Activated T-helper 17 cell treated with anti-CD3 and anti-CD28 coated beads, Interleukin-2, amount 50 U/mL, for 72 hours (primary cell): ENCODE measurements at regions not wholly inside any gene's neighbourhood (a gene's known extent, or its start where the extent isn't known, plus 50 kb on each side); places are given as distances from the start of the nearest gene placed in this dataset.
"Not testable (repeated sequence)": the region's sequence is repeated elsewhere in the genome, so short reads cannot be mapped to it uniquely, and the experiment has no call there.

Source experiments
- ATAC-seq: fragments of 150-1000 bp; cut with Tn5 transposase; replicated peaks from 2 replicates; pipeline ENCODE4 v1.10.0; 2021; ENCODE audit warnings: mild to moderate bottlenecking, moderate library complexity
- H3K27ac Mint-ChIP-seq: one replicate; pipeline ENCODE4 v1.8.0; 2022; ENCODE audit warnings: mixed read lengths
- H3K27me3 Mint-ChIP-seq: one replicate; pipeline ENCODE4 v1.8.0; 2022; ENCODE audit warnings: mixed read lengths
- H3K36me3 Mint-ChIP-seq: one replicate; pipeline ENCODE4 v1.8.0; 2022; ENCODE audit warnings: low read depth, mild to moderate bottlenecking, mixed read lengths
- H3K4me1 Mint-ChIP-seq: one replicate; pipeline ENCODE4 v1.8.0; 2022; ENCODE audit warnings: mixed read lengths
- H3K4me3 Mint-ChIP-seq: one replicate; pipeline ENCODE4 v1.8.0; 2022; ENCODE audit warnings: mild to moderate bottlenecking, mixed read lengths
- H3K9me3 Mint-ChIP-seq: one replicate; pipeline ENCODE4 v1.8.0; 2022; ENCODE audit warnings: mixed read lengths

DNA sequence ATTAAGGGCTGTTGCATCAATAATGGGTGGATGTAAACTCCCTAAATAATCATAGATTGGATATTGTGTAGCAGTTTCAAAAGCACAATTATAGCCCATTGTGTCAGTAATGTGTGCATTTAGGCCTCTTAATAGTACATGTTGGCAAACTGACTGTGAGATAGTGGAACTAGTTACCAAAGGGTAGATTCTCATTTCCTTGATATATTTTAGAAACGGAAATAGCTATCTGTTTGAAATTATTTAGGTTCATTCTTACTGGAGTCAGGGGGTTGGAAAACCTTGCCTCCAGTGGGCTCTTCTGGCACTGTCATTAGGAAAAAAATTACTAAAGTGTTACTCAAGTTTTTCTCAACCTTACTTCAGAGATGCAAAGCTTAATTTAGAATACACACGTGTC, 1074.9 kb downstream of the PCDH17 start:
- peaks cover 8% of the 10 kb centered on the region for H3K9me3 Mint-ChIP-seq
- no peak overlapping the region for H3K27ac Mint-ChIP-seq
- no peak overlapping the region for H3K4me3 Mint-ChIP-seq
- no peaks in the 10 kb centered on the region for H3K27me3 Mint-ChIP-seq
- no peaks in the 10 kb centered on the region for H3K4me1 Mint-ChIP-seq
- no peak for ATAC-seq
- H3K36me3 Mint-ChIP-seq: no peaks in the 10 kb centered on the region

DNA sequence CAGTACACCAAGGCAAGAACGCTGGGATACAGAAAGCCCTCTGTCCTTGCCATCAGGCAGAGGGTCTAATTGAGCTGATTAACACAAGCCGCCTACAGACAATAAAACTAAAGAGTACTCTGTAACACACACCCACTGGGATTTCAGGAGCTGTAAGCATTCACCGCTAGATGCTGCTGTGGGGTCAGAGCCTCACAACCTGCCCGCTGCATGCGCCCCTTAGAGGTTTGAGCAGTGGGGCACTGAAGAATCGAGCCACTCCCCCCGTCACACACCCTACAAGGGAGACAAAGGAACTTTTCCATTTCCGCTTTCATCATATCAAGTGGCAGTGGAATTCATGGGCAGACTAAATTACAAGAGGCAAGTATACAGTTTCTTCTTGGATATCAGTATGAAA, 1080.6 kb downstream of the PCDH17 start:
- no peaks in the 10 kb centered on the region for H3K4me1 Mint-ChIP-seq
- H3K4me3 Mint-ChIP-seq: no peak overlapping the region
- no peaks in the 10 kb centered on the region for H3K36me3 Mint-ChIP-seq
- peaks cover 4% of the 10 kb centered on the region for H3K9me3 Mint-ChIP-seq
- no peak overlapping the region for H3K27ac Mint-ChIP-seq
- ATAC-seq: no peak
- H3K27me3 Mint-ChIP-seq: no peaks in the 10 kb centered on the region

DNA sequence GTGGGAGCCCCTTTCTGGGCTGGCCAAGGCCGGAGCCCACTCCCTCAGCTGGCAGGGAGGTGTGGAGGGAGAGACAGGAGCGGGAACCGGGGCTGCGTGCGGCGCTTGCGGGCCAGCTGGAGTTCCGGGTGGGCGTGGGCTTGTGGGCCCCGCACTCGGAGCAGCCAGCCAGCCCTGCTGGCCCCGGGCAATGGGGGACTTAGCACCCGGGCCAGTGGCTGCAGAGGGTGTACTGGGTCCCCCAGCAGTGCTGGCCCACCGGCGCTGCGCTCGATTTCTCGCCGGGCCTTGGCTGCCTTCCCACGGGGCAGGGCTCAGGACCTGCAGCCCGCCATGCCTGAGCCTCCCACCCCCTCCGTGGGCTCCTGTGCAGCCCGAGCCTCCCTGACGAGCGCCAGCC, 1082.5 kb downstream of the PCDH17 start:
- not testable (repeated sequence) for H3K36me3 Mint-ChIP-seq, H3K9me3 Mint-ChIP-seq, H3K4me1 Mint-ChIP-seq, ATAC-seq, H3K27ac Mint-ChIP-seq, H3K4me3 Mint-ChIP-seq, H3K27me3 Mint-ChIP-seq

DNA sequence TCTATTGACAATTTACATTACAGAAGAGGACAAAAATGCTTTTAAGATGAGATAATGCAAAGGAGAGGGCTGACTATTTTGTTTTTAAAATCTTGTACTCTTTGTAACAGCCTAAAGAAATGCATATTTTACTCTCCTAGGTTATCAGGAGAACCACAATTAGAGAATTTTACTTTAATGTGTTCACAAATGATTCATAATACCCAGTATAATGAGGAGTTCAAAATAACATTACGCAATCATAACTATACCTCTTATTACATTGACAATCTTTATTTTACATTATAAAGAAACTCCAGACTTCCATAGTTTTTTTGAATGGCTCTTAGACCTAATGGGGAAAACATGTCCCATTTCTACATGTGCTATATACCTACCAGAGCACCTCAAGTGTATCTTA, 1089.7 kb downstream of the PCDH17 start:
- H3K4me1 Mint-ChIP-seq: no peaks in the 10 kb centered on the region
- no peak for ATAC-seq
- H3K27me3 Mint-ChIP-seq: no peaks in the 10 kb centered on the region
- H3K4me3 Mint-ChIP-seq: no peak overlapping the region
- no peaks in the 10 kb centered on the region for H3K36me3 Mint-ChIP-seq
- peaks cover 3% of the 10 kb centered on the region for H3K9me3 Mint-ChIP-seq
- no peak overlapping the region for H3K27ac Mint-ChIP-seq

DNA sequence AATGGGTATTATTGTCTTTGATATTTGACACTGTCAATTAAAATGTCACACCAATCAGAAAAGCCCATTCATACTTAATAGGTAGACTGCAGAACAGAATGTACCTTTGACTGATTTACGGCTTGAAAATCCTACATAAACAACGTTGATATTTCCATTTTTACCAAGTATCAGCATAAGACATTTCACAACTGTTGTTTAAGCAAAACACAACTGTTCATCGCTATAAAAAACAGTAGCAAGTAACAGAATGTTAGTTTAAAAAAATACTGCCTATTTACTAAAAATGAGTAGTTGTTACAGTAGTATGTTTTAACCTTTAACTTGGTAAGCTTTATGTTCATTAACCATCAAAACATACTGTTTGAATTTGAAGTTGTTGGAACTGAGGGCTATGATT, 1096.6 kb downstream of the PCDH17 start:
- Mint-ChIP-seq H3K27me3 (no peaks in the 10 kb centered on the region), H3K9me3 (peaks cover 11% of the 10 kb centered on the region), H3K4me3 (no peak overlapping the region), H3K4me1 (no peaks in the 10 kb centered on the region), H3K36me3 (no peaks in the 10 kb centered on the region), H3K27ac (no peak overlapping the region)
- ATAC-seq: no peak

DNA sequence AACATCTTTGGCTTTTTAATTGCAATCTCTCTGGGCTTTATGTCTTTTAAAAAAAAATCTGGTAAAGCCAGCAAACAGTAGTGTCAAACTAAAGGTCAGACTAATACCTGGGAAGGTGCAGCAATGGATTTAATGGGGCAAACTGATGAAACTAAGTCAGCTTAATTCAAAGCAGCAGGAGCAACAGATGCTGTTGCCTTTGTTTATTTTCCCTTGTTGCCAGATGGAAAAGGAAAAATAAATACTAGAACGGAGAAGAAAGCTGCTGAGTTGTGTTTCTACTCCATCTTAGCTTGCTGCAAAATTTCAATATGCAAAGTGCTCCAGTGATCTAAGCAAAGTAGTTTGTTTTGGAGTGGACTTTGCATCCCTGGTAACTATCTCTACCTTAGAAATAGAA, 1097.8 kb downstream of the PCDH17 start:
- no peak overlapping the region for H3K4me3 Mint-ChIP-seq
- no peaks in the 10 kb centered on the region for H3K36me3 Mint-ChIP-seq
- H3K27ac Mint-ChIP-seq: no peak overlapping the region

DNA sequence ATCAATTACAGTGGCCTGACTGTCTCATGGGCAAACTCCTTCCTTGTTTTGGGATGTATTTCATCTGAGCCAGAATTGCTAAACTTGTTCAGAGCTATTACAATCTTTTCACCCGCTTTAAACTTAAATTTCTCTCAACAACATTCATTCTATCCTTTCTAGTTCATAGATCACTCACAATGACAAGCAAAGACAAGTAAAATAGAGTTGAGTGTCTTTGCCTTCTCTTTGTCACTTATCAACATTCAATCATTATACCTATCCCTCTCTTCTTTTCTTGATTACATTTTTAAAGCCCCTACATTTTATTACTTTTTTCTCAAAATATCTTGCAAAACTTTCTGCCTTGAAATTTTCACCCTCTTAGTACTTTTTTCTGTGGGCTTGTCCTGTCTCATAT, 1113.1 kb downstream of the PCDH17 start:
- H3K4me1 Mint-ChIP-seq: no peaks in the 10 kb centered on the region
- H3K9me3 Mint-ChIP-seq: peaks cover 14% of the 10 kb centered on the region
- no peak overlapping the region for H3K27ac Mint-ChIP-seq
- H3K4me3 Mint-ChIP-seq: no peak overlapping the region
- ATAC-seq: no peak
- H3K27me3 Mint-ChIP-seq: no peaks in the 10 kb centered on the region
- no peaks in the 10 kb centered on the region for H3K36me3 Mint-ChIP-seq

More for the DNA sequence above, 1097.8 kb downstream of the PCDH17 start:
- Mint-ChIP-seq H3K4me1 (no peaks in the 10 kb centered on the region), H3K9me3 (peaks cover 11% of the 10 kb centered on the region), H3K27me3 (no peaks in the 10 kb centered on the region)
- no peak for ATAC-seq

DNA sequence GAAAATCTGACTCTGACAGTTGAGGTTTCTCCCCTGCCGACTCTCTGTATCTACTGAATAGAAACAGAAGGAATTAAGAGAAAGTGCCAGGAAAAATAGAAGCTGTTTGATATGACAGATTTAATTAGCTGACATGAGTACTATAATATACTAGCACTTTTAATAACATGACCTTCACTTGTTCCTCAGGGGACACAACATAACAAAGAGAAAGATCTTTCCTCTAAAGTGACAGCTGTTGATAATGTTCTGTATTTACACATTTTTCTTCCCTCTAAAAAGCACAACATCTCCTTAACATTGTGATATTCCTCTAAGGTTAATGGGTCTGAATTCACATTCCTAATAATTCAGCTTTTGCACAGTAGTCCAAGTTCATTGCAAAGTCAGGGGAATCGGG, 1136.0 kb downstream of the PCDH17 start:
- H3K27me3 Mint-ChIP-seq: no peaks in the 10 kb centered on the region
- no peak overlapping the region for H3K4me3 Mint-ChIP-seq
- no peaks in the 10 kb centered on the region for H3K9me3 Mint-ChIP-seq
- no peak overlapping the region for H3K27ac Mint-ChIP-seq
- H3K36me3 Mint-ChIP-seq: no peaks in the 10 kb centered on the region
- H3K4me1 Mint-ChIP-seq: no peaks in the 10 kb centered on the region
- ATAC-seq: no peak

DNA sequence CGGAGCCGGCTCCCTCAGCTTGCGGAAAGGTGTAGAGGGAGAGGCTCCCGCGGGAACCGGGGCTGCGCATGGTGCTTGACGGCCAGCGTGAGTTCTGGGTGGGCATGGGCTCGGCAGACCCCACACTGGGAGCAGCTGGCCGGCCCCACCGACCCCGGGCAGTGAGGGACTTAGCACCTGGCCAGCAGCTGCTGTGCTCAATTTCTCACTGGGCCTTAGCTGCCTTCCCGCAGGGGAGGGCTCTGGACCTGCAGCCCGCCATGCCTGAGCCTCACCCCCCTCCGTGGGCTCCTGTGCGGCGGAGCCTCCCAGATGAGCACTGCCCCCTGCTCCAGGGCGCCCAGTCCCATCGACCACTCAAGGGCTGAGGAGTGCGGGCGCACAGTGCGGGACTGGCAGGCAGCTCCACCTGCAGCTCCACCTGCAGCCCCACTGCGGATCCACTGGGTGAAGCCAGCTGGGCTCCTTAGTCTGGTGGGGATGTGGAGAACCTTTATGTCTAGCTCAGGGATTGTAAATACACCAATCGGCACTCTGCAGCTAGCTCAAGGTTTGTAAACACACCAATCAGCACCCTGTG, 1141.8 kb downstream of the PCDH17 start:
- H3K36me3 Mint-ChIP-seq: no peaks in the 10 kb centered on the region
- ATAC-seq: no peak
- no peak overlapping the region for H3K4me3 Mint-ChIP-seq
- no peak overlapping the region for H3K27ac Mint-ChIP-seq
- H3K27me3 Mint-ChIP-seq: no peaks in the 10 kb centered on the region
- H3K4me1 Mint-ChIP-seq: no peaks in the 10 kb centered on the region
- H3K9me3 Mint-ChIP-seq: peaks cover 4% of the 10 kb centered on the region

DNA sequence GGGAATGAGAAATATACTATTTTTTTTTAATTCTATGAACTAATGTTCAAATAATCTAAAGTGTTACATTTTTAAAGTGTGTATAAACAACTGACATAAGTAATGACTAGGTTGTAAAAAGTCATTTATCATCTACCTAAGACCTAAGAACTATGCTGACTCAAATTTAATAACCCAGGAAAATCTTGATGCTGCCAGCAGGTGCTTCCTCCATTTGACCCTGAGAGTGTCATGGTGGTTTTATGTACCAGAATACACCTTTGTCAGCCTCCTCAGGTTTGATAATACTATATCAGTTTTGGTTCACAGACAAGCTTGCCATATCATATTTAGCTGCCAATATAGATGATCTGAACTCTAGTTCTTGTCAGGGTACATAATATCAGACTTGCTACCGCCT, 1151.2 kb downstream of the PCDH17 start:
- no peak for ATAC-seq
- H3K36me3 Mint-ChIP-seq: no peaks in the 10 kb centered on the region
- H3K9me3 Mint-ChIP-seq: no peaks in the 10 kb centered on the region
- no peaks in the 10 kb centered on the region for H3K27me3 Mint-ChIP-seq
- no peaks in the 10 kb centered on the region for H3K4me1 Mint-ChIP-seq
- no peak overlapping the region for H3K27ac Mint-ChIP-seq
- no peak overlapping the region for H3K4me3 Mint-ChIP-seq

DNA sequence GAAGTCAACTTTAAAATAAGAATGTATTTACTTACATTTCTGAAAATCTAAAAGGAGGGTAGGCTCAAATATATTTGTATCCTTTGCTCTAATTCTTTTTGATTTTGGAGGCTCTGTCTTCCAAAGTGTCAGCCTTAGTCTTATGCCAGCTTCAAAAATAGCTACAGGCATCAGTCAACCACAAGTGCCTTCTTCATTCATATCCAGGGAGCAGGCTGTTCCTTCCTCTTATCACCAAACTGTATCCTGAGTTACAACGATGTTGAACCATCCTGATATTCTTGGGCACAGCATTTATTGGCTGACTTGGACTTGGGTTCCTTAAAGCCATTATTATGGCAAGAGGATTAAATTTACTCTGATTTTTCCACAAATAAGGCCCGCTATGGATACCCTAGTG, 1161.3 kb downstream of the PCDH17 start:
- Mint-ChIP-seq H3K36me3 (no peaks in the 10 kb centered on the region), H3K4me3 (no peak overlapping the region), H3K4me1 (no peaks in the 10 kb centered on the region), H3K27me3 (no peaks in the 10 kb centered on the region), H3K27ac (no peak overlapping the region), H3K9me3 (peaks cover 15% of the 10 kb centered on the region)
- no peak for ATAC-seq

DNA sequence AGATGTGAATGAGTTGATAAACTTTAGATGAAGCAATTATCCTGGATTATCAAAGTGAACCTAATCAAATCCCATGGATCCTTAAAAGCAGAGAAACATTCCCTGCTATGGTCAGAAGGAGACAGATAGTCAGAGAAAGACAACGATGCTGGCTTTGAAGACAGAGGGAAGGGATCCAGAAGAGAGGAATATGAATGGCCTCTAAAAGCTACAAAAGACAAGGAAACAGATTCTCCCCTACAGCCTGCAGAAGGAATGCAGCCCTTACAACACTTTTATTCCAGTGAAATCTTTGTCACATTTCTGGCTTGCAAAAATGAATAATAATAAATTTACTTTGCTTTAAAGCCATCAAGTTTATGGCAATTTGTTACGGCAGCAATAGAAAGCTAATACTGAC, 1164.2 kb downstream of the PCDH17 start:
- Mint-ChIP-seq H3K4me1 (no peaks in the 10 kb centered on the region), H3K27me3 (no peaks in the 10 kb centered on the region), H3K9me3 (peaks cover 11% of the 10 kb centered on the region), H3K27ac (no peak overlapping the region), H3K36me3 (no peaks in the 10 kb centered on the region), H3K4me3 (no peak overlapping the region)
- no peak for ATAC-seq

DNA sequence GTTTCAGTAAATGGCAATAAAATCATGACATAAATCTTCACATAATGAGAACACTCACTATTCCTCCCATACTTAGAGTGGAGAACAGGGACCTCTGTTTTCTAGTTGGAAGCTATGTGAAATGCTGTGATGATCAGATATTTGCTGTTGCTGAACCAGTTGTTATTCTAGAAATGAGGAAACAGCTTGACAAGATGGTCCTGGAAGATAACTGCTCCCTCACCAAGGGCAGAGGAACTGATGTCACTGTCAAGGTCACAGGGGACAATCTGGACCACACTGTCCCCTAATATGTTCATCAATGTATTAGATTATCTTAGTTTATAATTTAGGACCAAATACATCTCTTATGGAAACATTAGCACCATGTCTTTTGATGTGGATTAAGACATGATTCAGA, 1173.3 kb downstream of the PCDH17 start:
- Mint-ChIP-seq H3K4me1 (no peaks in the 10 kb centered on the region), H3K36me3 (no peaks in the 10 kb centered on the region), H3K27me3 (no peaks in the 10 kb centered on the region), H3K9me3 (no peaks in the 10 kb centered on the region), H3K4me3 (no peak overlapping the region), H3K27ac (no peak overlapping the region)
- no peak for ATAC-seq

DNA sequence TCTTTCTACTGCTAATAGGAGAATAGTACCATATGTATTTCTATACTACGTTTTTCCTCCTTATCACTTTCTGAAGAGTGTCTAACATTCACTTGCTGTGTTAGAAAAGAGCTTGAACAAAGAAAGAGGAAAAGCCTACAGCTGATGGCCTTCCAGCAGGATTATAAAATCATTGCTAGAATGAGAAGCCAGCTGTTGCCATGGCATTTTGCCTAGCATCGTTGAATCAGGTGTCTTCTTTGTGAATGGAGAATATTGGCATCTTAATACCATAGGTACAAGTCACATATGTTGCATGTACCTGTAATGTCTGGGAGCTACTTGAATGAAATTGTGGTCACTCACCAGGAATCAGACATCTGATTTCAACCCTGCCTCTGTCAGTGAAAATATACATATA, 1174.9 kb downstream of the PCDH17 start:
- Mint-ChIP-seq H3K36me3 (no peaks in the 10 kb centered on the region), H3K9me3 (no peaks in the 10 kb centered on the region)
- ATAC-seq: no peak

DNA sequence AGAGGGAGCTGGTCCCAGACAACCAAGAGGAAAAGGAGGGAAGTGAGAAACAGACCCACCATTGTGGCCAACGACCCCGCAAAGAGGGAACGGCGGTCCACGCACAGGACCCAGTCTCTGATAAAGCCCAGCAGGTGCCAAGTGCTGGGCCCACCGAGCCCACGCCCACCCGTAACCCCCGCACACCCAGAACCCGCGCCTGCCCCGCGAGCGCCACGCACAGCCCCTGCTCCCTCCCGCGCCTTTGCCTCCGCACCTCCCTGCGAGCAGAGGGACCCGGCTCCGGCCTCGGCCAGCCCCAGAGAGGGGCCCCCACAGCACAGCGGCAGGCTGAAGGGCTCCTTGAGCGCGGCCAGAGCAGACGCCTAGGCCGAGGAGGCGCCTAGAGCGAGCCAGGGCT, 1192.2 kb downstream of the PCDH17 start:
- no peak overlapping the region for H3K4me3 Mint-ChIP-seq
- no peaks in the 10 kb centered on the region for H3K4me1 Mint-ChIP-seq
- peaks cover 6% of the 10 kb centered on the region for H3K9me3 Mint-ChIP-seq
- no peaks in the 10 kb centered on the region for H3K36me3 Mint-ChIP-seq
- no peaks in the 10 kb centered on the region for H3K27me3 Mint-ChIP-seq
- no peak for ATAC-seq
- H3K27ac Mint-ChIP-seq: no peak overlapping the region

More for the DNA sequence above, 1174.9 kb downstream of the PCDH17 start:
- no peaks in the 10 kb centered on the region for H3K4me1 Mint-ChIP-seq
- no peaks in the 10 kb centered on the region for H3K27me3 Mint-ChIP-seq
- no peak overlapping the region for H3K27ac Mint-ChIP-seq
- no peak overlapping the region for H3K4me3 Mint-ChIP-seq

DNA sequence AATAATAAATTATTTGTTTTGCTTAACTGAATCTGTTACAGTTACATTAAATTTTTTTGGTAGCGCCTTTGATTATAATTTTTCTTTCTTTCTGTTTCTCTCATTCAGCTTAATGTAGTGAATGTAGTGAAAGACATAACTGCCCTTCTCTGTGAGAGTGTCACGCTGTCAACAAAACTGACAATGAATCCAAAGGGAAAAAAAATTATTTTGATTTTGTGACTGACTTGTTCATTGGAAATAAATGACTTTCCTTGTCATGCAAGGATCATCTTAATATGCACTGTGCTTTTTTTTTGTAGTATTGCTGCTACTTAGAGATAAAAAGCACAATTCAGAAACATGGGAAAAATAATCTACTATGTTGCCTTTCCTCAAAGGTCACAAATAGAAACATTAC, 1196.4 kb downstream of the PCDH17 start:
- Mint-ChIP-seq H3K36me3 (no peaks in the 10 kb centered on the region), H3K4me3 (no peak overlapping the region), H3K27ac (no peak overlapping the region), H3K27me3 (no peaks in the 10 kb centered on the region), H3K4me1 (no peaks in the 10 kb centered on the region), H3K9me3 (peaks cover 6% of the 10 kb centered on the region)
- ATAC-seq: no peak
